ENCODE measurements at regions not wholly inside any gene's neighbourhood (a gene's known extent, or its start where the extent isn't known, plus 50 kb on each side); places are given as distances from the start of the nearest gene placed in this dataset.

GRCh38 chr20:10992731-10993130 lies 318.9 kb upstream of the JAG1 start:
- H3K4me1 ChIP-seq: no peaks in the 10 kb centered on the region
- no peak for TF ChIP-seq CTCF (IDR thresholded peaks at IDR 0.05)
- intact Hi-C loops (cut with DNase I): no loop called here
- DNase-seq: peak in 1 of 4 donors; percentile 30
- ATAC-seq: no peak
- no peak overlapping the region for H3K27ac ChIP-seq
- H3K36me3 ChIP-seq: no peaks in the 10 kb centered on the region
- no peaks in the 10 kb centered on the region for H3K27me3 ChIP-seq
- no peaks in the 10 kb centered on the region for H3K9me3 ChIP-seq
- no peak overlapping the region for H3K4me3 ChIP-seq

- Histone ChIP-seq H3K27me3 (no peaks in the 10 kb centered on the region), H3K4me1 (no peaks in the 10 kb centered on the region), H3K36me3 (no peaks in the 10 kb centered on the region), H3K4me3 (no peak overlapping the region), H3K27ac (no peak overlapping the region), H3K9me3 (no peaks in the 10 kb centered on the region)
- TF ChIP-seq CTCF (IDR thresholded peaks at IDR 0.05): no peak
- intact Hi-C loops (cut with DNase I): no loop called here
- DNase-seq (no peak), ATAC-seq (no peak)
These were observed 321.3 kb upstream of the JAG1 start for GRCh38 chr20:10994991-10995700.

- DNase-seq: no peak
- no peak overlapping the region for H3K4me3 ChIP-seq
- TF ChIP-seq CTCF (IDR thresholded peaks at IDR 0.05): no peak
- no peaks in the 10 kb centered on the region for H3K4me1 ChIP-seq
- H3K27me3 ChIP-seq: no peaks in the 10 kb centered on the region
- H3K27ac ChIP-seq: no peak overlapping the region
- intact Hi-C loops (cut with DNase I): no loop called here
- no peak for ATAC-seq
- H3K9me3 ChIP-seq: no peaks in the 10 kb centered on the region
- no peaks in the 10 kb centered on the region for H3K36me3 ChIP-seq
These were observed 324.7 kb upstream of the JAG1 start for GRCh38 chr20:10998476-10998875.

- no peaks in the 10 kb centered on the region for H3K27me3 ChIP-seq
- DNase-seq (no peak), ATAC-seq (no peak)
- H3K9me3 ChIP-seq: no peaks in the 10 kb centered on the region
- H3K4me3 ChIP-seq: no peak overlapping the region
- H3K4me1 ChIP-seq: no peaks in the 10 kb centered on the region
- TF ChIP-seq CTCF (IDR thresholded peaks at IDR 0.05): no peak
- intact Hi-C loops (cut with DNase I): no loop called here
- H3K27ac ChIP-seq: no peak overlapping the region
- no peaks in the 10 kb centered on the region for H3K36me3 ChIP-seq
These were observed 326.6 kb upstream of the JAG1 start for GRCh38 chr20:11000416-11000815.

GRCh38 chr20:11001302-11001701 lies 327.5 kb upstream of the JAG1 start:
- no peak for ATAC-seq
- no peak overlapping the region for H3K4me3 ChIP-seq
- no peak for DNase-seq
- intact Hi-C loops (cut with DNase I): no loop called here
- no peak for TF ChIP-seq CTCF (IDR thresholded peaks at IDR 0.05)
- no peaks in the 10 kb centered on the region for H3K27me3 ChIP-seq
- no peak overlapping the region for H3K27ac ChIP-seq
- no peaks in the 10 kb centered on the region for H3K9me3 ChIP-seq
- no peaks in the 10 kb centered on the region for H3K4me1 ChIP-seq
- H3K36me3 ChIP-seq: no peaks in the 10 kb centered on the region
